ENCODE measurements at regions not wholly inside any gene's neighbourhood (a gene's known extent, or its start where the extent isn't known, plus 50 kb on each side); places are given as distances from the start of the nearest gene placed in this dataset.

- no peak for DNase-seq (ENCODE audit: low spot score)
- Histone ChIP-seq H3K79me2 (ENCODE audit: low read depth) (no peaks in the 10 kb centered on the region), H4K20me1 (ENCODE audit: low read depth) (no peaks in the 10 kb centered on the region), H3F3A (ENCODE audit: low read depth) (no peaks in the 10 kb centered on the region), H3K9ac (no peak overlapping the region), H3K4me2 (no peak overlapping the region), H3K4me3 (no peak overlapping the region), H3K9me3 (ENCODE audit: low read depth) (no peaks in the 10 kb centered on the region), H2AFZ (replicated peaks) (no peak overlapping the region), H3K36me3 (no peaks in the 10 kb centered on the region), H3K4me1 (no peaks in the 10 kb centered on the region), H3K27ac (no peak overlapping the region), H3K27me3 (no peaks in the 10 kb centered on the region)
- Mint-ChIP-seq H3K4me1 (peaks cover 20% of the 10 kb centered on the region), H3K9me3 (peaks cover 17% of the 10 kb centered on the region), H3K27me3 (ENCODE audit: insufficient read depth, low read depth) (peaks cover 8% of the 10 kb centered on the region), H3K36me3 (no peaks in the 10 kb centered on the region), H3K27ac (no peak overlapping the region), H3K4me3 (no peak overlapping the region)
- no peak for TF ChIP-seq CTCF (IDR thresholded peaks at IDR 0.05)
- no peak for TF ChIP-seq EZH2 (IDR thresholded peaks at IDR 0.05)
- no peak for TF ChIP-seq EZH2phosphoT487 (IDR thresholded peaks at IDR 0.05)
These were observed 89.9 kb upstream of the ADAMTS2 start for GRCh38 chr5:179435181-179435580.

- Histone ChIP-seq H3K4me1 (no peaks in the 10 kb centered on the region), H3K79me2 (ENCODE audit: low read depth) (no peaks in the 10 kb centered on the region), H3K4me2 (no peak overlapping the region), H3K36me3 (no peaks in the 10 kb centered on the region), H3K27me3 (no peaks in the 10 kb centered on the region), H3F3A (ENCODE audit: low read depth) (no peaks in the 10 kb centered on the region), H3K4me3 (no peak overlapping the region), H3K9me3 (ENCODE audit: low read depth) (no peaks in the 10 kb centered on the region), H3K27ac (no peak overlapping the region), H3K9ac (no peak overlapping the region), H2AFZ (replicated peaks) (no peak overlapping the region), H4K20me1 (ENCODE audit: low read depth) (no peaks in the 10 kb centered on the region)
- Mint-ChIP-seq H3K9me3 (peaks cover 17% of the 10 kb centered on the region), H3K36me3 (no peaks in the 10 kb centered on the region), H3K27ac (no peak overlapping the region), H3K27me3 (ENCODE audit: insufficient read depth, low read depth) (peaks cover 6% of the 10 kb centered on the region), H3K4me1 (peaks cover 20% of the 10 kb centered on the region), H3K4me3 (no peak overlapping the region)
- TF ChIP-seq EZH2phosphoT487 (IDR thresholded peaks at IDR 0.05) (no peak), EZH2 (IDR thresholded peaks at IDR 0.05) (no peak), CTCF (IDR thresholded peaks at IDR 0.05) (no peak)
- no peak for DNase-seq (ENCODE audit: low spot score)
These were observed 87.3 kb upstream of the ADAMTS2 start for GRCh38 chr5:179432547-179432946.

GRCh38 chr5:179431221-179431824, 86.1 kb upstream of the ADAMTS2 start:
- no peak overlapping the region for H2AFZ ChIP-seq (replicated peaks)
- Mint-ChIP-seq H3K27me3 (ENCODE audit: insufficient read depth, low read depth) (peaks cover 8% of the 10 kb centered on the region), H3K9me3 (peaks cover 17% of the 10 kb centered on the region), H3K4me3 (no peak overlapping the region), H3K36me3 (no peaks in the 10 kb centered on the region), H3K4me1 (peaks cover 12% of the 10 kb centered on the region), H3K27ac (no peak overlapping the region)
- no peaks in the 10 kb centered on the region for H3F3A ChIP-seq (ENCODE audit: low read depth)
- no peak overlapping the region for H3K4me2 ChIP-seq
- no peak overlapping the region for H3K4me3 ChIP-seq
- no peaks in the 10 kb centered on the region for H4K20me1 ChIP-seq (ENCODE audit: low read depth)
- H3K9ac ChIP-seq, result no peak overlapping the region
- H3K9me3 ChIP-seq (ENCODE audit: low read depth), result no peaks in the 10 kb centered on the region
- no peak for DNase-seq (ENCODE audit: low spot score)
- no peaks in the 10 kb centered on the region for H3K4me1 ChIP-seq
- TF ChIP-seq EZH2 (IDR thresholded peaks at IDR 0.05) (no peak), EZH2phosphoT487 (IDR thresholded peaks at IDR 0.05) (no peak), CTCF (IDR thresholded peaks at IDR 0.05) (no peak)
- no peaks in the 10 kb centered on the region for H3K36me3 ChIP-seq
- H3K27me3 ChIP-seq, result no peaks in the 10 kb centered on the region
- no peak overlapping the region for H3K27ac ChIP-seq
- no peaks in the 10 kb centered on the region for H3K79me2 ChIP-seq (ENCODE audit: low read depth)

Data from neural progenitor cell (in vitro differentiated cells).